HEK293 (cell line): ENCODE measurements at regions not wholly inside any gene's neighbourhood (a gene's known extent, or its start where the extent isn't known, plus 50 kb on each side); places are given as distances from the start of the nearest gene placed in this dataset.

Experiments used
- BCL6B ChIP-seq: fragments of 450-650 bp; formaldehyde crosslinking; IDR thresholded peaks from 2 replicates; pipeline ENCODE4 v1.5.1; 2017; ENCODE audit warnings: missing biosample characterization, missing genetic modification characterization
- CTCF ChIP-seq: fragments of 450-650 bp; formaldehyde crosslinking; IDR thresholded peaks from 2 replicates; pipeline ENCODE4 v1.5.1; 2016; ENCODE audit warnings: missing biosample characterization, missing genetic modification characterization
- KLF16 ChIP-seq: fragments of 450-650 bp; formaldehyde crosslinking; IDR thresholded peaks from 2 replicates; pipeline ENCODE4 v1.5.1; 2017; ENCODE audit warnings: missing biosample characterization, missing genetic modification characterization
- KLF17 ChIP-seq: fragments of 450-650 bp; formaldehyde crosslinking; IDR thresholded peaks from 2 replicates; pipeline ENCODE4 v1.5.1; 2016; ENCODE audit warnings: missing biosample characterization, missing genetic modification characterization
- REPIN1 ChIP-seq: fragments of 450-650 bp; formaldehyde crosslinking; IDR thresholded peaks from 2 replicates; pipeline ENCODE4 v1.5.1; 2017; ENCODE audit warnings: missing biosample characterization, missing genetic modification characterization, low read depth
- SALL2 ChIP-seq: fragments of 450-650 bp; formaldehyde crosslinking; IDR thresholded peaks from 2 replicates; pipeline ENCODE4 v1.5.0; 2017; ENCODE audit warnings: missing biosample characterization, mild to moderate bottlenecking, missing genetic modification characterization, borderline replicate concordance
- SP2 ChIP-seq: fragments of 450-650 bp; formaldehyde crosslinking; IDR thresholded peaks from 2 replicates; pipeline ENCODE4 v1.5.1; 2016; ENCODE audit warnings: missing biosample characterization, missing genetic modification characterization
- YY1 ChIP-seq: fragments of 450-650 bp; formaldehyde crosslinking; IDR thresholded peaks from 2 replicates; pipeline ENCODE4 v1.5.1; 2018; ENCODE audit warnings: missing biosample characterization, missing genetic modification characterization
- ZBTB26 ChIP-seq: fragments of 450-650 bp; formaldehyde crosslinking; optimal IDR thresholded peaks from 2 replicates; pipeline ENCODE3; 2016; ENCODE audit warnings: missing biosample characterization, mild to moderate bottlenecking, missing genetic modification characterization
- ZNF239 ChIP-seq: fragments of 450-650 bp; formaldehyde crosslinking; IDR thresholded peaks from 2 replicates; pipeline ENCODE4 v1.5.1; 2016; ENCODE audit warnings: missing biosample characterization, missing genetic modification characterization
- ZNF433 ChIP-seq: fragments of 450-650 bp; formaldehyde crosslinking; IDR thresholded peaks from 2 replicates; pipeline ENCODE4 v1.5.1; 2016; ENCODE audit warnings: missing biosample characterization, missing genetic modification characterization, low read depth
- ZNF600 ChIP-seq: fragments of 450-650 bp; formaldehyde crosslinking; IDR thresholded peaks from 2 replicates; pipeline ENCODE4 v1.5.1; 2016; ENCODE audit warnings: missing biosample characterization, missing genetic modification characterization
- ZNF629 ChIP-seq: fragments of 450-650 bp; formaldehyde crosslinking; IDR thresholded peaks from 2 replicates; pipeline ENCODE4 v1.5.1; 2017; ENCODE audit warnings: missing biosample characterization, missing genetic modification characterization
- ZNF670 ChIP-seq: fragments of 450-650 bp; formaldehyde crosslinking; IDR thresholded peaks from 2 replicates; pipeline ENCODE4 v1.5.1; 2016; ENCODE audit warnings: missing biosample characterization, missing genetic modification characterization, low read depth

- no peak for TF ChIP-seq CTCF (tag by site-specific recombination)
- TF ChIP-seq SP2 (tag by site-specific recombination), result no peak
- TF ChIP-seq YY1 (tag by site-specific recombination), result no peak
- no peak for TF ChIP-seq BCL6B (tag by site-specific recombination)
- TF ChIP-seq ZNF629 (tag by site-specific recombination), result no peak
- TF ChIP-seq KLF17 (tag by site-specific recombination), result no peak
- TF ChIP-seq REPIN1, result no peak
- no peak for TF ChIP-seq ZNF433 (tag by site-specific recombination)
- TF ChIP-seq ZBTB26 (tag by site-specific recombination), result no peak
- TF ChIP-seq KLF16 (tag by site-specific recombination), result no peak
- no peak for TF ChIP-seq ZNF600 (tag by site-specific recombination)
- no peak for TF ChIP-seq SALL2 (tag by site-specific recombination)
- no peak for TF ChIP-seq ZNF239 (tag by site-specific recombination)
- TF ChIP-seq ZNF670 (tag by site-specific recombination), result no peak
Observed at GRCh38 chr10:133015321-133015720, 72.4 kb upstream of the ADGRA1 start.
